ENCODE measurements at regions not wholly inside any gene's neighbourhood (a gene's known extent, or its start where the extent isn't known, plus 50 kb on each side); places are given as distances from the start of the nearest gene placed in this dataset.

DNA sequence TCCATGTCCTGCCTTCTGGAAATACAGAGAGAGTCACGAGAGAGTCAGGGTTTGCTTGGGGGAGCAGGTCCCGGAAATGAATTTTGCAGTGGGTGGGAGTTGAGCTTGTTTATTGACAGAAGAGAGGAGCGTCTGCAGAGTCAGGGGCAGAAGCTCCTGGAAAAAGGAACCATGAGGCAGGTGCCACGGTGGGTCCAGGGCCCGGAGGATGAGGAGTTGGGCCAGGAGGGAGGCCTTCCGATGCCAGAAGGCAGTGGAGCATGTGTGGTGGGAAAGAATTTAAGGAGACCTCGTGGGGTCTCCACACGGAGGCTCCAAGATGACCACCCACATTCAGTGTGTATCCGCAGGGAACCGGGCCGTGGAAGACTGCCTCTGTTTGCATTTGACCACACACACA lies 461.2 kb downstream of the BRD1 start:
- TF ChIP-seq, protein P1, sequence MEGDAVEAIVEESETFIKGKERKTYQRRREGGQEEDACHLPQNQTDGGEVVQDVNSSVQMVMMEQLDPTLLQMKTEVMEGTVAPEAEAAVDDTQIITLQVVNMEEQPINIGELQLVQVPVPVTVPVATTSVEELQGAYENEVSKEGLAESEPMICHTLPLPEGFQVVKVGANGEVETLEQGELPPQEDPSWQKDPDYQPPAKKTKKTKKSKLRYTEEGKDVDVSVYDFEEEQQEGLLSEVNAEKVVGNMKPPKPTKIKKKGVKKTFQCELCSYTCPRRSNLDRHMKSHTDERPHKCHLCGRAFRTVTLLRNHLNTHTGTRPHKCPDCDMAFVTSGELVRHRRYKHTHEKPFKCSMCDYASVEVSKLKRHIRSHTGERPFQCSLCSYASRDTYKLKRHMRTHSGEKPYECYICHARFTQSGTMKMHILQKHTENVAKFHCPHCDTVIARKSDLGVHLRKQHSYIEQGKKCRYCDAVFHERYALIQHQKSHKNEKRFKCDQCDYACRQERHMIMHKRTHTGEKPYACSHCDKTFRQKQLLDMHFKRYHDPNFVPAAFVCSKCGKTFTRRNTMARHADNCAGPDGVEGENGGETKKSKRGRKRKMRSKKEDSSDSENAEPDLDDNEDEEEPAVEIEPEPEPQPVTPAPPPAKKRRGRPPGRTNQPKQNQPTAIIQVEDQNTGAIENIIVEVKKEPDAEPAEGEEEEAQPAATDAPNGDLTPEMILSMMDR (IDR thresholded peaks at IDR 0.05) = no peak
- TF ChIP-seq POLR2A (IDR thresholded peaks at IDR 0.05) (no peak), EP300 (IDR thresholded peaks at IDR 0.05) (no peak), POLR2AphosphoS5 (IDR thresholded peaks at IDR 0.05) (no peak)
